Ovary (tissue), 3 donors: ENCODE measurements at regions not wholly inside any gene's neighbourhood (a gene's known extent, or its start where the extent isn't known, plus 50 kb on each side); places are given as distances from the start of the nearest gene placed in this dataset.

Experiments used
- EP300 ChIP-seq: sonication (generic); formaldehyde crosslinking; IDR thresholded peaks from one replicate; pipeline ENCODE4 v1.6.1; 2017; ENCODE audit warnings: antibody characterized with exemption
- POLR2A ChIP-seq: fragments of 450-650 bp; IDR thresholded peaks from one replicate; pipeline ENCODE4 v1.6.1; 2017; ENCODE audit warnings: antibody characterized with exemption, mild to moderate bottlenecking, moderate library complexity
- TF ChIP-seq, protein P1 (sequence below), 3 donors: fragments of 450-650 bp in 2 of 3; fragments of 200-600 bp in 1 of 3; IDR thresholded peaks; one replicate each; pipeline versions ENCODE4 v1.5.1 to v1.8.0; 2016 to 2022; ENCODE audit warnings: antibody characterized with exemption in 3 of 3, mild to moderate bottlenecking in 1 of 3
- donor health status: DM: no; HTN: no; CAD: no.

DNA sequence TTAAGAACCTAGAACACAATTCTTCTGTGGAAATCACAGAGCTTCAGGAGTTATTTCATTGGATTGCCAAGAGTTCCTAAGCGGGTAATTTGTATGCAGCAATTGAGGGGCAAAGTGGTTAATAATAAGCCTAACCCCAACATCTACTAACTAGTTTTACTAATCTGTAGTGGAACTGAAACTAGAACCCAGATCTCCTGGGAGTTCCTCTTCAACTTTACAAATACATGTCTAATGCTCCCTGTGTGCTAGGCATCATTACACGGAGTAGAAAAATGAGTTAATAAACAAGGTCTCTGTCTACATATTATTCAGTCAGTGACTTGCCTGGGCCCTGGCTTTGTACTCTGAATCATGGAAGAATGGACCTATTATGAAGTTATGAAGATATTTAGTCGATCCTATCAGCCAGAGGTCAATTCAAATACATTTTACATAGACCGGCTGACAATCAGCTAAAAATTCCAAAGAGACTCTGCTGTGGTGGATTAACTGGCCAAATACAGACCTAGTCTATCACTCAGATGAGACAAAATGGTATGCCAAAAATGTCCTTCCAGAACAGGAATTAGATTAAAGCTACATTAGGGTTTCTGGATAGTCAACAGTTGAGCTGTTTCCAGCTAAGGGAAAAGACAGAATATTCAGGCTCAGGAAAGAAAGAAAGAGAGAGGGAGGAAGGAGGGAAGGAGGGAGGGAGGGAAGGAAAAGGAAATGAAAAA is 326.0 kb downstream of the FBXW7 start:
- TF ChIP-seq, protein P1, sequence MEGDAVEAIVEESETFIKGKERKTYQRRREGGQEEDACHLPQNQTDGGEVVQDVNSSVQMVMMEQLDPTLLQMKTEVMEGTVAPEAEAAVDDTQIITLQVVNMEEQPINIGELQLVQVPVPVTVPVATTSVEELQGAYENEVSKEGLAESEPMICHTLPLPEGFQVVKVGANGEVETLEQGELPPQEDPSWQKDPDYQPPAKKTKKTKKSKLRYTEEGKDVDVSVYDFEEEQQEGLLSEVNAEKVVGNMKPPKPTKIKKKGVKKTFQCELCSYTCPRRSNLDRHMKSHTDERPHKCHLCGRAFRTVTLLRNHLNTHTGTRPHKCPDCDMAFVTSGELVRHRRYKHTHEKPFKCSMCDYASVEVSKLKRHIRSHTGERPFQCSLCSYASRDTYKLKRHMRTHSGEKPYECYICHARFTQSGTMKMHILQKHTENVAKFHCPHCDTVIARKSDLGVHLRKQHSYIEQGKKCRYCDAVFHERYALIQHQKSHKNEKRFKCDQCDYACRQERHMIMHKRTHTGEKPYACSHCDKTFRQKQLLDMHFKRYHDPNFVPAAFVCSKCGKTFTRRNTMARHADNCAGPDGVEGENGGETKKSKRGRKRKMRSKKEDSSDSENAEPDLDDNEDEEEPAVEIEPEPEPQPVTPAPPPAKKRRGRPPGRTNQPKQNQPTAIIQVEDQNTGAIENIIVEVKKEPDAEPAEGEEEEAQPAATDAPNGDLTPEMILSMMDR (IDR thresholded peaks at IDR 0.05), result no peak
- TF ChIP-seq POLR2A, result no peak
- TF ChIP-seq EP300, result no peak
